ENCODE measurements at regions not wholly inside any gene's neighbourhood (a gene's known extent, or its start where the extent isn't known, plus 50 kb on each side); places are given as distances from the start of the nearest gene placed in this dataset.

GRCh38 chr20:11978496-11978895 is 60.8 kb downstream of the BTBD3 start:
- TF ChIP-seq CTCF (IDR thresholded peaks at IDR 0.05) = no peak
- no peak for TF ChIP-seq IRF2 (CRISPR knock-in tag; IDR thresholded peaks at IDR 0.05; ENCODE audit: borderline replicate concordance, low read depth)
- no peak for TF ChIP-seq ZNF317 (CRISPR knock-in tag; IDR thresholded peaks at IDR 0.05; ENCODE audit: borderline replicate concordance, low read depth)
- no peak for TF ChIP-seq TEAD1 (CRISPR knock-in tag; IDR thresholded peaks at IDR 0.05)
- no peak for TF ChIP-seq E2F4 (CRISPR knock-in tag; IDR thresholded peaks at IDR 0.05; ENCODE audit: borderline replicate concordance, low read depth)
- TF ChIP-seq ELF4 (CRISPR knock-in tag; IDR thresholded peaks at IDR 0.05; ENCODE audit: low read depth) = no peak
- TF ChIP-seq ATF1 (CRISPR knock-in tag; IDR thresholded peaks at IDR 0.05) = no peak
- TF ChIP-seq ZNF232 (CRISPR knock-in tag; IDR thresholded peaks at IDR 0.05) = no peak
- no peak for TF ChIP-seq GRHL2 (CRISPR knock-in tag; IDR thresholded peaks at IDR 0.05; ENCODE audit: insufficient replicate concordance, severe bottlenecking)
- no peak for TF ChIP-seq ZNF396 (CRISPR knock-in tag; IDR thresholded peaks at IDR 0.05; ENCODE audit: borderline replicate concordance)

All from WTC11 (cell line).